GM21515 (cell line): ENCODE measurements at regions not wholly inside any gene's neighbourhood (a gene's known extent, or its start where the extent isn't known, plus 50 kb on each side); places are given as distances from the start of the nearest gene placed in this dataset.
"Not testable (repeated sequence)": the region's sequence is repeated elsewhere in the genome, so short reads cannot be mapped to it uniquely, and the experiment has no call there.

Experiments
- ATAC-seq: cut with Tn5 transposase; IDR thresholded peaks from one replicate; pipeline ENCODE4 v1.9.1; 2021; ENCODE audit not compliant: unreplicated experiment

DNA sequence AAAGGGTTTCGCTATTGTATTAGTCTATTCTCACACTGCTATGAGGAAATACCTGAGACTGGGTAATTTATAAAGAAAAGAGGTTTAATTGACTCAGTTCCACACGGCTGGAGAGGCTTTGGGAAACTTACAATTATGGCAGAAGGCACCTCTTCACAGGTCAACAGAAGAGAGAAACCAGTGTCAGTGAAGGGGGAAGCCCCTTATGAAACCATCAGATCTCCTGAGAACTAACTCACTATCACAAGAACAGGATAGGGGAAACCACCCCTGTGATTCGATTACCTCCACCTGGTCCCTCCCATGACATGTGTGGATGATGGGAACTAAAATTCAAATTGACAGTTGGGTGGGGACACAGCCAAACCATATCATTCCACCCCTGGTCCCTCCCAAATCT is 589.5 kb downstream of the CENPC start:
- no peak for ATAC-seq

DNA sequence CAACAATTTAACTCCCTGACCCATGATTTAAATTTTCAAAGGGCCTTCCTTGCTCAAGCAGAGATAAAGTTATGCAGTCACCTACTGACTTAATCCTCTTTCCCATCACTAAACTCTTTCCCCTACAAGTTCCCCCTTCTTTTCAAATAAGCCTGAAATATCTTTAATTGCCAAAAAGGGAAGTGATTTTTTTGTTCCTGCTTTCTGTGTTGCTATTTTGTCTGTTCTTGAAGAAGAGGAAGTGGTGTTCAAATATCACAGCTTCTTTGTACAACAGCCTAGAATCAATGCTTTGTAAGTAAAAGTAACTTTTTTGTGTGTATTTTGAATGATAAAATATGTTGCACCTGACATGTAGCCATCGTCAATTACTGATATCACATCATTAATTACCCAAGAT is 595.9 kb downstream of the CENPC start:
- ATAC-seq, result no peak

DNA sequence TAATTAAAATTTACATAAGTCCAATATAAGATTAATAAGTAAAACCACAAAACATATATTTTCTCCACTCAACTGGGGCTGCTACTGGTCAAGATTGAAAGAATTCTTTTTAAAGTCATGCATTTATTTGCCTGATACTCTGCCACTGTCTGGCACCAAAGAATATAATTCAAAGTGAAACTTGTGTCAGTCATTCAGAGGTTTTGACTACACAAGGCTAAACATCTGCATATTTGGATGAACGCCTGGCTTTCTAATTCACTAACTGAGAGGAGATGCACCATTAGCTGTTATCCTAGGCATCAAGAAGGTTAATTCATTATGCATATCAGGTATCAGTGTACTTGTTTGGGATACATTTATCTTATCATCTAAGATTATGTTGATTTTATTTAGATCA is 598.5 kb downstream of the CENPC start:
- ATAC-seq, result no peak

DNA sequence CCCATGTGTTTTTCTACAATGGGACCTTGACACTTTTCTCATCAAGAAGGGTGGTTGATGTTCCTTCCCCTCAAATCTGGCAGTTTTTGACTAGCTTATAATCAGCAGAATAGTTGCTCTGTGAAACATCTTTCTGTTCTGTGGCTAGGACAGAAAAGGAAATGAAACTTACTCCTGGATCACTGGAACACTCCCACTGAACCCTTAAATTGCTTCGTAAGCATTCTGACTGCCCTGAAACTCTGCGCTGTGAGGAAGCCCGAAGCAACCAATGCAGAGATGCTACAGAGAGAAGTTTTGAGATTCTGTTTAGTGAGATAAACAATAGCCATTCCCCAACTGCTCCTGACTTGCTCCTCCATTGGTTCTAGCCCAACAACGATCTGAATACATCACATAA is 602.2 kb downstream of the CENPC start:
- ATAC-seq, result no peak

DNA sequence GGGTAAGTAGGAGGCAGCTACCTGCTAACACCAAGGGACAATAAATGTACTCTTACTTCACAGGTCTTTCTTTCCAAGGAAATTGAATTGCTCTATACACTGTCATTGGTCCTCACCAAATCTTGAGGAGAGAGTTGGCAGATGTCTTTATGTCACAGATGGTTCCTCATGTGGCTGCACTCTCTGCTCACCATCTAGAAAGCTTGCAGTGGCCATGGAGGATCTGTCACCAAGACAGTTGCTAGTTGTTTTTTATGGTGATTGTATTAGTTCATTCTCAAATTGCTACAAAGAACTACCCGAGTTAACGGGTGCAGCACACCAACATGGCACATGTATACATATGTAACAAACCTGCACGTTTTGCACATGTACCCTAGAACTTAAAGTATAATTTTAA is 613.3 kb downstream of the CENPC start:
- ATAC-seq, result not testable (repeated sequence)

DNA sequence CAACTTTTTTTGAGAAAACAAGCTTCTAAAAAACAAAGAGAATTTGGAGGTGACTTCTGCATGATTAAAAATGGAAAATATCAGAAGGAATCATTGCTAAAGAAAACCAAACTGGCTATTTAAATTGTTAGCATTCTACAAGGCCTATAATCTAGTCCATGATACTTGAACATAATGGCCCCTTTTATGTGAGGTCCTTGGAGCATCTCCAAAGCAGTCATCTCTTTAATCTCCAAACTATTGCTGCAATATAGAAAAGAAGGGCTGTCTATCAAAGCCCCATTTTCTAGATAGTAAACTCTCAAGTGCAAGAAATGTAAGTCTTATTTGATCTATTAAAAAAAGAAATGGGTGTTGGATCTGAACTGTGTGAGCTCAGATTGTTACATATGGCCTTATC is 615.1 kb downstream of the CENPC start:
- ATAC-seq, result no peak

DNA sequence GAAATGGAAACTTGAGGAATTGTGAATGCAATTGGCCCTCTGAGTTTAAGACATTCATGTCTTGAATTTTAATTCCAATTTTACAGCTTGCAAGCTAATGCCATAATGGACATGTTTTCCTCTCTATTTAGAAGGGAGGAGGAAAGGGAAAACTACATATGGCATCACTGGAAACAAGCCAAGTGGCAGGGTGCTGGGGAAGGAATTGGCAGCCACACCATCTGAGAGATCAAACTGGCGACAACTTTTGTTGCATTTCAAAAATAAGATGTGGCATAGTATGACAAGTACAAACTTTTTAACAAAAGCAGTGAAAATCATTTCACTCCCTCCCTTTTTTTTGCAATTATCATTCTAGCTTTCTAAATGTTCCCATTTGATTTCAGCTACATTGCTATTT is 615.6 kb downstream of the CENPC start:
- ATAC-seq, result no peak

DNA sequence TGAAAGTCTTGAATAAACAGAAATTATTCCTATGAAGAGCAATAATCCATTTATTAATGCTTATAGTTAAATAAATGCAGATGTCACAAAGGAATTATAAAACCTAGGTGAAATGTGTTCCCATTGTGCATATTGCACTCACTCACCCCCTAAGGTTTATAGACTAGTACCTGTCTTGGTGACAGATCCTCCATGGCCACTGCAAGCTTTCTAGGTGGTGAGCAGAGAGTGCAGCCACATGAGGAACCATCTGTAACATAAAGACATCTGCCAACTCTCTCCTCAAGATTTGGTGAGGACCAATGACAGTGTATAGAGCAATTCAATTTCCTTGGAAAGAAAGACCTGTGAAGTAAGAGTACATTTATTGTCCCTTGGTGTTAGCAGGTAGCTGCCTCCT is 616.4 kb downstream of the CENPC start:
- not testable (repeated sequence) for ATAC-seq

DNA sequence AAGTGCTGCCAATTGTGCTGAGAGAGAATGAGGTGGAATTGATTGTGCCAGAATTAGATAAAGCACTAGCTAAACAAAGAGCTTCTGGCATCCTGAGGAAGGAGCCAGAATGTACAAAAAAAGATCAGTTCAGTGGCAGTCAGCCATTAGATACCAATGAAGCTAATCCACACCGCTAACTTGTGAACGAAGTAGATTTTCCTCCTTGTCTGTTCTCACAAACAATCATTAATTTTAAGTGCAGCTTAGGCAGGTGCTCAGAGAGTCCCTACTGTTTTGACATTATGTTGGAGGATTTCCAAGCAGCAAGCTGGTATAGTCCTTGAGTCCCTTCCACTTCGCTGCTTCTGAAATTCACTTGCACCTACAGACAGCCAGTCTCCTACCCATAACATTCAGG is 617.4 kb downstream of the CENPC start:
- no peak for ATAC-seq

DNA sequence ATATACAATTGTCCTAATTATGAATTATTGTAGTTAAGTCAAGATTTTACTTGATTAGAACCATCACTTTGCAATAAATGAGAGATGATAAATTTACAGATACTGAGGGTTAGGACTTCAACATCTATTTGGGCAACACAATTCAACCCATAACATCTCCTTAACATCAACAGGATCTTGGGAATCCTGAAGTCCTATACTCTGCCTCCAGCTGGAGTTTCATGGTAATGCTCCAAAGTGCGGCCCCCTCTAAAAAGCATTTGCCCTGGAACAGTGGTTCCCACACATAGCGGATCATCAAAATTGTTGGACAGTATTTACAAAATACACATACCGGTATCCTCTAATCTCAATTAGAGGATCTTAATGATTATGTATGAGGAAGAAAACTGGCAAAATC is 618.6 kb downstream of the CENPC start:
- no peak for ATAC-seq

DNA sequence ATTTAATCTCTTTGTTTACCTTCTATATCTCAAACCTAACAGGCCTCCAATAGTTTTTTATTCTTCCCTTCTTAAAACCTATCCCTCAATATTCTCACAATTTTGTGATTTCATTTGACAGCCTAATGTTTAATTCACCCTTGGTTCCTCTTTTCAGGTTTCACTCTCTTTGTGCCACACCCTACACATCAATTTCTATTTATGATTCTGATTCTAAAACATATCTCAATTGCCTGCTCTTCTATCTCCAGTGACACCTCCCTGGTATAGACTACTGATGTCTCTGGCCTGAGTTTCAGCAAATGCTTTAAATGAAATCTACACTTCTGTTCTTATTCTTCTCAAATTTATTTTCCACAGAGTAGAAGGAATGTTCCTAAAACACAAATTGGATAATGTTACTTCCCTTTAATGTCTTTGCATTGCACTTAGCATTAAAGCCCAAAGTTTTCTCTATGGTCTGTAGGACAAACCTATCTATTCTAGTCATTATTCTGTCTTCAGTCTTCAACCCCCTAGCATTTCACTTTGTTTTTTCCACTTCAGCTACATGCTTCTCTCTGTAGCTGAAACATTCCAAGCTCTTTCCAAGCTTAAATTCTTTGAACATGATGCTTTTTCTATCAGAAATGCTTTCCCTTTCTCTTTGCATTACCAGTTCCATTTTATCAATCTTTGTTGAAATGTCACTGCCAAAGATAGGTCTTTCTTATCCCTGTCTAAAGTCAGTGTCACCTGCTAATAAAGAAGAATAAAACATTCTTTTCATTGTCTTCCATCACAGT is 622.0 kb downstream of the CENPC start:
- no peak for ATAC-seq

DNA sequence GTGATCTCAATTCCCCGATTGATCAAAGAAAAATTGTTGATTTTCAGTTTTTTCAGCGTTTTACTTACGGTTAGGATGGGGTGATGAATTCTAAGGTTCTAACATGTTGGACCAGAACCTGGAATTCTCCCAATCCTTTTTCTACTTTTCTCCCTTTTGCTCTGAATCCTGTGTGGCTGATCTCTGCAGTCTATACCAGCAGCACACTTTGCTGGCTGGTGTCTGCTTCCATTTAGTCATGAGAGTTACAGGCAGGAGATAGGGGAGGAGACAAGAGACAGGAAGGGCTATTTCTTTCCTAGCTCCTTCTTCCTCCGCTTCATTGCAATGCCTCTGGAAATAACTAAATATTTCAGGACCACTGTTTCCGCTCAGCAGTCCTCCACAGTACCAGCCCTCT is 623.9 kb downstream of the CENPC start:
- no peak for ATAC-seq

DNA sequence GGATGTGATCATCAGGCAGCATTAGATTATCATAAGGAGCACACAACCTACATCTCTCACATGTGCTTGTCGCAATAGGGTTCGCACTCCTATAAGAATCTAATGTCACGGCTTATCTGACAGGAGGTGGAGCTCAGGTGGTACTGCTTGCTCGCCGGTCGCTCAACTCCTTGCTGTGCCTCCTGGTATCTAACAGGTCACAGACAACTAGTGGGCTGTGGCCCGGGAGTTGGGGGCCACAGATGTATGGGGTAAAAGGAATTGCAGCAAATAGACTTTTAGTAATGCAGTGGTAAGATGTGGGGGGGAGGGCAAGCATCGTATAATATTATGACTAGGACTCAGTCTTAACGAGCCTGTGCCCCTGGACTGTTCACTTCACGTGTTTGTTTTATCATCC is 624.8 kb downstream of the CENPC start:
- ATAC-seq, result no peak

DNA sequence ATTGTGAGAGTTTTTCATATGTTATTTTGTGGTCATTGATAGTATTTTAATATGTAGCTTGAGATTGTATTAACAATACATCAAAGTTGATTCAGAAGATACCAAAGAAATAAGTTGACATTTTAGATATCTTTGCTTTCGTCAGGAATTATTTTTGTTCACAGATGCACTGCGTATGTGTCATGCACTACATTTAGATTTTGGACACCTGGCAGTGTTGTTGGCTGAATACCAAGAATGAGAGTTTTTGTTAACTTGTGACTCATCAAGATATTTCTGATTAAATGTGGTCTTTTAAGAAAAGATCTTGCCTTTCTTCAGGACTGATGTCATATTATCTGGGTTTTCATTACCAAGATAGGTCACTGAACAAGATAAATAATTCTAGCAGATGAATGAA is 633.4 kb downstream of the CENPC start:
- ATAC-seq, result no peak

DNA sequence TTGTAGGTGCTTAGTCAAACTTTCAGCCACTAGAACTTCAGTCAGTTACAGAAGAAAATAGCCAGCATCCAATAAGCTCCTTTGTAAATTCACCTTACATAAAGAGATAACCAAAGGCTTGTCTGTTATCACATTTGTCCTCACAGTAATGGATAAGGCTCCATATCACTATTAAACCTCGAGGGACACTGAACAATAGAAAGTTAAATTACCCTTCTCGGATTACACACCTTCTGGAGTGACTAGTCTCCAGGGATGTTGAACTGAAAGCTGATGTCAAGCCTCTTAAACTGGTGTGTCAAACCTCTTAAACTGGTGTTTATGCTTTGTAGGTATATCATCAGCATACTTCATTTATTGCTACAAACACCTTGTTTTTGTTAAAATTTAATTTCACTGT is 639.0 kb downstream of the CENPC start:
- ATAC-seq, result no peak

DNA sequence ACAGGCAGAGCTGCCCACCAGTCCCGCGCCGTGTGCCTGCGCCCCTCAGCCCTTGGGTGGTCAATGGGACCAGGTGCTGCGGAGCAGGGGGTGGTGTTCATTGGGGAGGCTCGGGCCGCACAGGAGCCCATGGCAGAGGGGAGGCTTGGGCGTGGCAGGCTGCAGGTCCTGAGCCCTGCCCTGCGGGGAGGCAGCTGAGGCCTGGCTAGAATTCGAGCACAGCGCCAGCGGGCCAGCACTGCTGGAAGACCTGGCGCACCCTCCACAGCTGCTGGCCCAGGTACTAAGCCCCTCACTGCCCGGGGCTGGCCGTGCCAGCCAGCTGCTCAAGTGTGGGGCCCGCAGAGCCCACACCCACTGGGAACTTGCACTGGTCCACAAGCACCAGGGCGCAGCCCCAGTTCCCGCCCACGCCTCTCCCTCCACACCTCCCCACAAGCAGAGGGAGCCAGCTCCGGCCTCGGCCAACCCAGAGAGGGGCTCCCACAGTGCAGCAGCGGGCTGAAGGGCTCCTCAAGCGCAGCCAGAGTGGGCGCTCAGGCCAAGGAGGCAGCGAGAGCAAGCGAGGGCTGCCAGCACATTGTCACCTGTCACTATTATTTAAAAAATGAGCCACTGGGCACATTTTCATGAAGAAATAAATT is 645.8 kb downstream of the CENPC start:
- ATAC-seq, result no peak

DNA sequence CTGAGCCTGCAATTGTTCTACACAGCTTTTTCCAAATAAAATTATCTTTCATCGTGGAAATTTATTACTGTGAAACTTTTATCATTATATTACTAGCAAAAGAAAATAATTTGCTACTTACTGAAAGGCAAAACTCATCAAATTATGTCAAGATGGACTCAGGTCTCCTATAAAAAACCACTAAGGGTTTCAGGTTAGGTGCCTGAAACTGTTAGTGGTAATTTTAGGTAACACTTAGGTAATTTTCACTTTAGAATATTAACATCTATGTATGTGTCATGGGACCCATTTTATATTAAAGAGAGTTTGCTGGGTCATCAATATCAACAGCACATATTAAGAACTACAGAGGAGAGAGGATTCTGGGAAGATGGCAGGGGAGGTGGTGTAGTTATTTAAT is 651.5 kb downstream of the CENPC start:
- no peak for ATAC-seq

DNA sequence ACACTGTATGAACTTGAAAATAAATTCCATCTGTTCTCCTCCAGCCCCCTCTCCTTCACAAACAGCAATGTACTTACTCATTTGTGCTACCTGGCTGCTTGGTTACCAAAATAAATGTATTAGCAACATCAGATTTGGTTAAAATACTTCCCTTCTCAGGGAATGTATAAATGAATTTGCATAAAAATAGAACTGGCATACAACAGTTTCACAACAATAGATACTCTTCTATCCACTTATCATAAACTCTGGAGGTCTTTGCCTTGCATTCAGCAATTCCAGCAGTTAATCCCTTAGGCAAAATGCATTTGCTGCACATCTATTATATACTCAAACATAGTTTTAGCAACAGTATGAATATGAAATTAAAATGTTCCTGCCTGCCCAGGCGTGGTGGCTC is 658.2 kb downstream of the CENPC start:
- no peak for ATAC-seq

DNA sequence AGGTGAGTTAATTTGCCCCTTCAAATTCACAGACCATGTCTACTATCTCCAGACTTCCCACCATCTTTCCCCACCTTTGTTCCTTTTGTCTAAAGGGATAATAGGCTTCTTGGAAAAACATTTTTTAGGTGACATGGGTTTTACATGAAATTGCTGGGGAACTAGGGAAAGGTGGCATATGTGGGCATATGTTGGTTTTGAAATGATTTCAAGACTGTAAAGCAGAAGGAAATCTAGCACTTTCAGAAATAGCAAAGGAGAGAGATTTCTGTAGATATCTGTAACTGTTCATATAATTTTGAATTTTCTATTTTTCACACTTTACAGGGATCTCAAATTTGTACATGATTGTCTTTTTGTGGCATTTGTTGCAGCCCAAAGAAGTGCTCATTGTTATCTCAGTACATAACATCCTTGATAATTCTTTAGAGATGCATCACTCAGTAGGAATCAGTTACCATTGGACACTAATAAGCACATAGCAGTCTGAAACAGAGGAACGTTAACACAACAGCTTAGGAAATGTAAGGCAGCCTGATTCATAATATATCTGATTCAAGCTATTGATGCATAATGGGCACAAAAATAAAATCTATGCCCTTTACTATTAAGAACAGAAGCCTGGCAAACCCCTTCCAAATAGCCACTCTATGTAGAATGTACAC is 659.7 kb downstream of the CENPC start:
- ATAC-seq, result no peak

DNA sequence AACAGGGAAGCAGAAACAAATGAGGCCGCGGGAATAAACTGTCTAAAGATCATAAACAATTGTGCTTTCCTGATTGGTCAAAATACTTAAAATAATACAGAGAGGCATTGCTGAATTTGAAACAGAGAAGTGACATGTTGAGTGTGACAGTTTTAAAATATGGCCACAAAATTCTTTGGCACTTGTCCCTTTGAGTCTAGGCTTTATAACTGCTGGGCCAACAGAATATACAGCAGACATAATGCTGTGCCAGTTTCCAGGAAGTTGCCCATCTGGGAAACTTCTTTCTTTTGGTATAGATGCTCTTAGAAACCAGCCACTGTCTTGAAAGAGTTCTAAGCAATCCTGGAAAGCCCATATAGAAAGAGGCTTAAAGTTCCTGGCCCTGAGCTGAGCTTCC is 668.4 kb downstream of the CENPC start:
- ATAC-seq, result no peak

DNA sequence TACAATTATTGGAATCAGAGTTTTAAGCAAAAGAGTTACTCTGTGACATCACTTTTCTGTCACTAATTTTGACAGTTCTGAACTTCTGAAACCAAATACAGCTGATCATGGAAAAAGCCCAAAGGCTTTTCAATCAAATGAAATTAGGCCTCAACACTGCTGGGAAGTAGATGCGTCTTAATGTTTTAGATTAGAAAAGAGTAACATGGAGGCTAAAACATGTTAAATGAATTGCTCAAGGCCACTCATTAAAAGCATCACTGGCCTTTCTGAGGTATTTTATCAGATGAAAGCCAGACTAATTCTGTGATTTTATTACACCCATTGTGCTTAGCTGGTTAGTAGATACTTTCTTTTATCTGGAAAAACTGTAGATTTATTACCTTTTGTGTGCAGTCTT is 672.6 kb downstream of the CENPC start:
- no peak for ATAC-seq

DNA sequence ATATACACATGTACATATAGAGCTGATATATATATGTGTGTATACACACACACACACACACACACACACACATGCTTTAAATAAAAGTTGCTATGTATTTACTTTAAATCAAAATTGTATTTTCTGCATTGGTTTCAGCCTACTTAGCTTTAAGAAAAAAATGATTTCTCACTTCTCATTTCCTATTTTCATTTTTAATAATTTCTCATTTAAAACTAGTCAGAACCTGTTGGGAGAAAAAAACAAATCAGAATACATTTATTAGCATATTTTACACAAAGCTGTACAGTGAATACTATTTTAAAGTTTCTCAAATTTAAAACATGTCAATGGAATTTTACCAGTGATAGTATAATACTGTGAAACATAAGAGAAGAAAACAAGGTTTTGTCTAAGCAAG is 681.8 kb downstream of the CENPC start:
- no peak for ATAC-seq
